BJ (cell line): ENCODE measurements at regions not wholly inside any gene's neighbourhood (a gene's known extent, or its start where the extent isn't known, plus 50 kb on each side); places are given as distances from the start of the nearest gene placed in this dataset.

Experiments used
- CTCF ChIA-PET: fragments of 350-600 bp; formaldehyde crosslinking; extraction: SDS; loops from one replicate; lab custom pipeline; 2021; ENCODE audit warnings: antibody characterized with exemption, inconsistent platforms; lab: Yijun Ruan, JAX
- POLR2A ChIA-PET: fragments of 300-600 bp; sonication (Branson Sonifier 250); formaldehyde crosslinking; extraction: SDS; loops from one replicate; lab custom pipeline; 2021; ENCODE audit warnings: antibody characterized with exemption; lab: Charles Lee
- DNase-seq: peaks from one replicate; pipeline ENCODE4 v3.0.0-alpha.2; 2011; ENCODE audit warnings: low read depth
- H3K27me3 ChIP-seq: 2 replicates; pipeline ENCODE4 v1.6.0; 2011; ENCODE audit warnings: low read length; ENCODE audit not compliant: control insufficient read depth, insufficient read depth
- H3K36me3 ChIP-seq: 2 replicates; pipeline ENCODE4 v1.5.1; 2011; ENCODE audit warnings: low read length; ENCODE audit not compliant: control insufficient read depth, insufficient read depth
- H3K4me3 ChIP-seq: 2 replicates; pipeline ENCODE4 v1.5.1; 2011; ENCODE audit warnings: low read depth, mild to moderate bottlenecking, control low read depth, low read length
- TF ChIP-seq, protein P1 (sequence below): IDR thresholded peaks from 2 replicates; pipeline ENCODE4 v1.5.1; 2011; ENCODE audit warnings: low read depth, mild to moderate bottlenecking, control low read depth, inconsistent platforms, low read length, moderate library complexity; ENCODE audit not compliant: insufficient read depth

DNA sequence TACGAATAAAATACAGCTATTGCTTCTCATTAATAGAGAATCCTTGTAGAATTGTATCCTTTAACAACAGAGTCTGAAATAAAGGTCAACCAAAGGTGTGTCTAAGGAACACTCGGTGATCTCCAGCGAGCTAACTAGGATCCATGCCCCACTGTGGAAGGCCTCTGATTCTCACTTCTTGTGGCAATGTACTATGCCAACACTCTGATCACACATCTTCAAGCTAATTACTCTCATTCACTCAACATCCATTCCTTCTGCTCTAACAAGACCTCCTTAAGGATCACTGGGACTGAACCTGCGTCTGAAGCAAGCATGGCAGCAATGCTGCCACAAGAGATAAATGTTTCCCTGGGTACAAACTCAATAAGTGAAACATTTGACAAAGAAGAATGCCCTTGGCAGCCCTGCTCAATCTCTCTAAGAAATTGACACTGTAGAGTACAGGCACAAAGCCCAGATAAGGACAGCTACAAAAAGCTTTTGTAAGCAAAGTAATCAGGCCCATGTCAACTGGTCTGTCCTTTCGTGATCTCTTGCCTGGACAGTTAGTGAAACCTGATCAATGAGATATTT, 74.6 kb upstream of the PARD3B start:
- TF ChIP-seq, protein P1, sequence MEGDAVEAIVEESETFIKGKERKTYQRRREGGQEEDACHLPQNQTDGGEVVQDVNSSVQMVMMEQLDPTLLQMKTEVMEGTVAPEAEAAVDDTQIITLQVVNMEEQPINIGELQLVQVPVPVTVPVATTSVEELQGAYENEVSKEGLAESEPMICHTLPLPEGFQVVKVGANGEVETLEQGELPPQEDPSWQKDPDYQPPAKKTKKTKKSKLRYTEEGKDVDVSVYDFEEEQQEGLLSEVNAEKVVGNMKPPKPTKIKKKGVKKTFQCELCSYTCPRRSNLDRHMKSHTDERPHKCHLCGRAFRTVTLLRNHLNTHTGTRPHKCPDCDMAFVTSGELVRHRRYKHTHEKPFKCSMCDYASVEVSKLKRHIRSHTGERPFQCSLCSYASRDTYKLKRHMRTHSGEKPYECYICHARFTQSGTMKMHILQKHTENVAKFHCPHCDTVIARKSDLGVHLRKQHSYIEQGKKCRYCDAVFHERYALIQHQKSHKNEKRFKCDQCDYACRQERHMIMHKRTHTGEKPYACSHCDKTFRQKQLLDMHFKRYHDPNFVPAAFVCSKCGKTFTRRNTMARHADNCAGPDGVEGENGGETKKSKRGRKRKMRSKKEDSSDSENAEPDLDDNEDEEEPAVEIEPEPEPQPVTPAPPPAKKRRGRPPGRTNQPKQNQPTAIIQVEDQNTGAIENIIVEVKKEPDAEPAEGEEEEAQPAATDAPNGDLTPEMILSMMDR: no peak
- no peak for DNase-seq
- H3K36me3 ChIP-seq: no peaks in the 10 kb centered on the region
- POLR2A ChIA-PET: no interaction called here
- no peaks in the 10 kb centered on the region for H3K27me3 ChIP-seq
- H3K4me3 ChIP-seq: no peak overlapping the region
- CTCF ChIA-PET: interaction anchor here (0.6 to 1.4 kb wide), 2 partner anchors 74 to 1293 kb away, joined by 3 to 6 read pairs; no protein-coding TSS in a partner anchor

DNA sequence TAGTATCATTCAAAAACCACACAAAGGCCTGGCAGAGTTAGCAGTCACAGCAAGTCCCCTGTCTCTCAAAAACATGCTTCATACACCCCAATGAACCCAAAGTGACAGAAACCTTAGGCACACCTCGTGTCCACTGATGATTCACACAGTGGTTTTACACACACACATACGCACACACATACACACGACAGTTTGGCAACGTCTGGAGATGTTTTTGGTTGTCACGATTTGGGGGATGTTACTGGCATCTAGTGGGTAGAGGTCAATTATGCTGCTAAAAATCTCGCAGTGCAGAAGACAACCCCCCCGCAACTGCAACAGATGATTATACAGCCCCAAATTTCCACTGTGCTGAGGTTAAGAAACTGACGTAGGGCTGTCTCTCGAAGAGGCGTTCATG, 72.9 kb upstream of the PARD3B start:
- H3K4me3 ChIP-seq: no peak overlapping the region
- ChIA-PET POLR2A (no interaction called here), CTCF (no interaction called here)
- TF ChIP-seq, protein P1: no peak
- H3K36me3 ChIP-seq: no peaks in the 10 kb centered on the region
- no peaks in the 10 kb centered on the region for H3K27me3 ChIP-seq
- DNase-seq: no peak

DNA sequence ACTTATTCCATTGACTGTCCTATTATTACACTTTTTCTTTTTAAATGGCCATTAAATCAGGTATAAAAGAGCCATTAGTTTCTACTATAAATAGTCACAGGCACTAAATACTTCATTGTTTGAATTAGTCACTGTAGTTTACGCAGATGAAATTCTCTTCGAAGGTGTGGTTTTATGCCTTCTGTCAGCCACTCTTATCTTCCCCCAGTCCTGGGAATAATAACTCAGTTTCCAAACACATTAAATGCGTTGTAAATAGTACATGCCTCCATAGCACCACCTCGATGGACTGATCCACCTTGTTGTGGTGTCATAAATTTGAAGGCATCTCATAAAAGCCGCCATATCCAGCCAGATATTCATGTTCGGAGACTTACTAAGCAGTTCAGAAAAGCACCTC, 72.1 kb upstream of the PARD3B start:
- POLR2A ChIA-PET: no interaction called here
- no peak for DNase-seq
- H3K4me3 ChIP-seq: no peak overlapping the region

DNA sequence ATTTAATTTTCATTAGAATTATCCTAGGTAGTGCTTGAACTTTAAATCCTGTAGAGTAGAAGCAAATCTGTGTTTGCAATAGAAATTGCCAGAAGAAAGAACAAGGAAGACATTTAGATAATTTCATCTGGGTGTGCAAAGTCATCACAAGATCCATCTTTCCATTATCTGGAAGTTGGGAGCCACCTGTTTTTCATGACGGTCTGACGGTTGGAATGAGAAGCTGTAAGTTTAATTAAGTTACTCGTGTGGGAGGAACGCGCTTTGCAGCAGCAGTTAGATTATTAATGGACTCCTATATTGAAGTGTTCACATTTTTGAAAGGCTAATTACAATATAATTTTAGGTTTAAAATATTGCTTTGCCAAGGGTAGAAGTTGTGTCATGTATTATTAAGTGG, 69.9 kb upstream of the PARD3B start:
- TF ChIP-seq, protein P1: no peak
- ChIA-PET CTCF (no interaction called here), POLR2A (interaction anchor here (0.7 kb wide), 1 partner anchor 607 kb away, joined by 9 read pairs; no protein-coding TSS in a partner anchor)
- H3K36me3 ChIP-seq: no peaks in the 10 kb centered on the region
- no peak overlapping the region for H3K4me3 ChIP-seq
- no peak for DNase-seq
- no peaks in the 10 kb centered on the region for H3K27me3 ChIP-seq

More for the DNA sequence above, 72.1 kb upstream of the PARD3B start:
- TF ChIP-seq, protein P1: no peak
- CTCF ChIA-PET: no interaction called here
- H3K27me3 ChIP-seq: no peaks in the 10 kb centered on the region
- H3K36me3 ChIP-seq: no peaks in the 10 kb centered on the region

DNA sequence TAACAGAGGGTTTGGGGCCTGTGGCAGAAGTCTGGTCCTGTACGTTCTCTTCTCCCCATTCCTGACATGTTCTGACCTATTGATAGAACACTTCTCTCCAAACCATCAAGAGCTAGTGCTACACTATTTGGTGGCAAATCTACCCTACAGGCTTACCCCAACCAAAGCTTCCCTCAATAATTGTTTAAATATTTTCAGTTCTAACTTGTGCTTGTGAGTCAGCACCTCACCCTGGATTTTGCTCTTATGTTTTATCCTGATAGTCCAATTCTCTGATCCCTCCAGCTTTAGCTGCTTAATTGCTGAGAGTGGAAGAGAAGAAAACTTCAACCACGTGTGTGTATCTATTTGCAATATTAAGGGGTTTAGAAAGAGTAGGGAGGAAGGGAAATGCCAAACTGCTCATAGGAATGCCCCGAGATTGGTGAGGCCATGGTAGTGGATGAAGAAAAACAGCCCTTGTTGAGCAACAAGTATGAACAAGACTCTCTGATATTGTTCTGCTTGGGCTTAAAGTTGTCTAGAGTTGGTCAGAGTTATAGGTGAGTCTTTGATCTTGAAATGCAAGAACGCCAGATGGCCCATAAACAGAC, 67.8 kb upstream of the PARD3B start:
- TF ChIP-seq, protein P1: no peak
- Histone ChIP-seq H3K4me3 (no peak overlapping the region), H3K27me3 (no peaks in the 10 kb centered on the region), H3K36me3 (no peaks in the 10 kb centered on the region)
- ChIA-PET CTCF (no interaction called here), POLR2A (interaction anchor here (0.7 kb wide), 1 partner anchor 16 kb away, joined by 4 read pairs; no protein-coding TSS in a partner anchor)
- no peak for DNase-seq
